ENCODE measurements at regions not wholly inside any gene's neighbourhood (a gene's known extent, or its start where the extent isn't known, plus 50 kb on each side); places are given as distances from the start of the nearest gene placed in this dataset.
A peak's percentile ranks its signal among the peaks of the same experiment; 100 is the strongest.
"Not testable (repeated sequence)": the region's sequence is repeated elsewhere in the genome, so short reads cannot be mapped to it uniquely, and the experiment has no call there.

DNA sequence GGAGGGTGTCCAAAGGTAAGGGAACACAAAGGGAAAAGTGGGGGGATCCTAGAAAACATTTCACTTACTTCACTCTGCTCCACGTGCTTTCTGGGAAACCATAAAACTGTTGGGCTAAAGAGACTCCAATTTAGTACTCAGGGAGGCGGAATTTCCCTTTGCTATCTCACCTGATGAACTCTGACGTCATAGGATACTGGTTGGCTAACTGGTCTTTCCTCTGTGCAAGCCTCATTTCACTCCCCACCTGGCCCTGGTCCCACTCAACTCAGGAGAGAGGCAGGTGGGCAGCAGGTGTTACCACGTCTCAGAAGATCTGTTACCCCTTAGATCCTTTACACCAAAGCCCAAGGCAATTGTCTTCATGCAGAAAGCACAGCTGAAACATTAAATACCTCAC is 51.8 kb upstream of the PMAIP1 start:
- no peak for DNase-seq

DNA sequence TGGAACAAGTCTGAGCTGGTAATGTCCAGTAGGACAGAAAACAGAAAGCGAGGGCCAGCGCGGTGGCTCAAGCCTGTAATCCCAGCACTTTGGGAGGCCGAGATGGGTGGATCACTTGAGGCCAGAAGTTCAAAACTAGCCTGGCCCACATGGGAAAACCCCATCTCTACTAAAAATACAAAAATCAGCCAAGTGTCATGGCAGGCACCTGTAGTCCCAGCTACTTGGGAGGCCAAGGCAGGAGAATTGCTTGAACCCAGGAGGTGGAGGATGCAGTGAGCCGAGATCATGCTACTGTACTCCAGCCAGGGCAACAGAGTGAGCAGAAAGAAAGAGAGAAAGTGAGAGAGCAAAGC is 52.3 kb upstream of the PMAIP1 start:
- not testable (repeated sequence) for DNase-seq

DNA sequence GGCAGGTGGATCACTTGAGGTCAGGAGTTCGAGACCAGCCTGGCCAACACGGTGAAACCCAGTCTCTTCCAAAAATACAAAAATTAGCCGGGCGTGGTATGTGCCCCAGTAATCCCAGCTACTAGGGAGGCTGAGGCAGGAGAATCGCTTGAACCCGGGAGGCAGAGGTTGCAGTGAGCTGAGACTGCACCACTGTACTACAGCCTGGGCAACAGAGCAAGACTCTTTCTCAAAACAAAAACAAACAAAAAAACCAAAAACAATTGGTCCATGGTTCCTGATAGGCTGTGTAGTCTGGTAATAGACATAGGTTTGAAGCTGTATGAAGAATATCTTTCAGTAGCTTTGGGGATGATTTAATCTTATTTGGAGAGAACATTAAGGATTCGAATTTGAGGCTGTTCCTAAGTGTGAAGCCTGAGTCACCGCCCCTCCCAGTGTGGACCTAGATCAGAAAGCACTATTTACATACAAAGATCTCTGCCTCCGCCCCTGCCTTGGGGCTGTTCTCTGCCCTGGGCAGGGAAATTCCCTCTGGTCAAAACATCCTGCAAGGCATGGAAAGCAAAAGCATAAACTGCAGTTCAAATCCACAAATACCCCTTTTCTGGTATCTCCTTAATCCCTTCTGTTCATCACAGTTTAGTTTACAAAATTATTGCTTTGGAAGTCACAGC is 52.8 kb upstream of the PMAIP1 start:
- peak; percentile 80 for DNase-seq

GRCh38 chr18:59842947-59843346 is 56.8 kb upstream of the PMAIP1 start:
- DNase-seq, result no peak

GRCh38 chr18:59839931-59840685 is 59.7 kb upstream of the PMAIP1 start:
- no peak for DNase-seq

DNA sequence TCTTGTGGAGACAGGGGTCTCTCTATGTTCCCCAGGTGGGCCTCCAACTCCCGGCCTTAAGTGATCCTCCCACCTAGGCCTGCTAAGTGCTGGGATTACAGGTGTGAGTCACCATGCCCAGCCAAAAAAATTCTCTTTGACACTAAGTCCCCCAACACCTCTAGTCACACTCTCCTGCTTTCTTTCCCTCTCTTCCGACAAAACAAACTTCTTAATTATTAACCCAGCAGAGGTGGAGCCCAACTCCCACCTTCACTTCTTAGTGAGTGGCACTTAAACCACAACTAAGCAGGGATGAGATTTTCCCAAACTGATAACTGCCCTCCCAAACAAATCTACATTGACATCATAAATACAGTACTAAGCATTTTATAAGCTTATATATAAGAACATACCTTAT is 60.5 kb upstream of the PMAIP1 start:
- DNase-seq, result no peak

GRCh38 chr18:59837586-59837985 is 62.2 kb upstream of the PMAIP1 start:
- DNase-seq, result peak; percentile 82

- DNase-seq, result no peak
These were observed 64.0 kb upstream of the PMAIP1 start for GRCh38 chr18:59835605-59836379.

- DNase-seq, result no peak
These were observed 65.5 kb upstream of the PMAIP1 start for GRCh38 chr18:59834267-59834666.

DNA sequence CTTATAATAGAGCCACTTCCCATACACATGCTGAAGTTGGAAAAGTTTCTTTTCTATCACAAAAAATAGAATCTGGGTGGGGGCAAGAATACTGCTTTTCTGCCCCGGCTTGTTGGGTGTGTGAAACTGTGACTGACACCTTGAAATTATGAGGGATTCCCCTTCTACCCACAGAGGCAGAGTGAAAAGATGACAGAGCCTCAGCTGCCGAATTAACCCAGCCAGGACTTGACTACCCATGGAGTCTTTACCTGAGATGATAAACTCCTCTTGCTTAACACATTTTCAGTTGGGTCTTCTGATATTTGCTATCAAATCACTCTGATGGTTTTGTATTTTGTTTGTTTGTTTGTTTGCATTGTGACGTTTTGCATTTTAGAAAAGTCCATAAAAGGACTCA is 66.0 kb upstream of the PMAIP1 start:
- DNase-seq, result no peak

DNA sequence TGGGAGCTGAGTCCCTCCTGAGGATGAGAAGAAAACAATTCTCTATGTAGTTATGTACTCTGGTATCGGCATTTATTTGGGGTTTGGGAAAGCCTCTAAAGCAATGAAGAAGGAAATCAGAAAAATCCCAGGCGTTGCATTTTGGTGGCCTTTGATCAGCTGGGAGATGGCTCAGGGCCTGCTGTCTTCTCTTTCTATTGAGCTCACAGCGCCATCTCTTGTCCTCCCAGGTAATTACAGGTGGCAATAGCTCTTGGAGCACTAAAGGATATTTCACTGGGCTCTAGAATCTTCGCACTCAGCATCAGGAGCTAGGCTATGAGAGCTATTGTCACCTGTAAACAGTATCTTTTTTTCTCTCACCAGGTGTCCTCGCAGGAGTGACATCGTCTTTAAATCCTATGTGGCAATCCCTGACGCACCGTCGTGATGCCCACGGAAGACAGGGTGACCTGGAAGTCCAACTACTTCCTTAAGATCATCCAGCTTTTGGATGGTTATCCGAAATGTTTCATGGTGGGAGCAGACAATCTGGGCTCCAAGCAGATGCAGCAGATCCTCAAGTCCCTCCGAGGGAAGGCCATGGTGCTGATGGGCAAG is 76.1 kb upstream of the PMAIP1 start:
- DNase-seq, result peak; percentile 53

DNA sequence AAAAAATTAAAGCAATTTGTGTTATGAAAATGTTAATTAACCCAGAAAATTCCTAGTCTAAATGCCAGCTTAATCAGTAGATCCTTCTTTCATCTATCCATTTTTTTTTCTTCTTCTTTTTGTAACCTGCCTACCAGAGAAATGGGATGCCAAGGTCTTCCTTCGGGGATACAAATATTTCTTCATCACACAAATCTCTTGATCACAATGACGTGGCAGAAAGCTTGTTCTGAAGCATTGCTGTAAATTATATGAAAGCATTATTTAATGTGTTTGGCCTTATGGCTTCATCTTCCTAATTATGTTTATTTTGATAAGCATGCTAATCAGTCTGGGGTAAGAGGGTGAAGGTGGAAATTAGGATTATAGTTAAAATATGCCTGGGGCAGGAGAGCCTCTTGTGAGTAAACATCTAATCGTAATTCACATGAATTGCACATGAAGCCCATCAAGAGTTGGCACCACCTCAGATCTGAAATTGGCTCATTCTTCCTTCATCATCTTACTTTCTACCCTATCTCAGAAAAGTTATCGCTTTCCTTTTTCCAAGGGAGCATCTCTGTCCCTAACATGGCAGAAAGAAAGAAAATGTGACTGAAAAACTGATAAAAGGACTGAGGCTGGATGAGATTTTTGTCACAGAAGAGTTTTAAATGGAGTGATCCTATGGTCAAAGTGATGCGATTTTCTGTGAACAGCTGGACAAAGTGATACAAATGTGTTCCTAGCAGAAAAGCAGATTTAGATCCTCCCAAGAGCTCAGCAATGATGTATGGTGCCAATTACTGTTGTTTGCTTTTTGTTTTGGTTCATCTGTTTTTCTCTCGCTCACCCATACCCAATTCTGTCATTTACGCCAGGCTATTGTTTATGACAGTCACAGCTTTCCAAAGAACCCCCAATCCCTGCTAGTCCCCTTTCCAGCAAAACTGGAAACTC is 76.9 kb upstream of the PMAIP1 start:
- DNase-seq, result no peak

- DNase-seq, result no peak
These were observed 77.8 kb upstream of the PMAIP1 start for GRCh38 chr18:59821983-59822382.

DNA sequence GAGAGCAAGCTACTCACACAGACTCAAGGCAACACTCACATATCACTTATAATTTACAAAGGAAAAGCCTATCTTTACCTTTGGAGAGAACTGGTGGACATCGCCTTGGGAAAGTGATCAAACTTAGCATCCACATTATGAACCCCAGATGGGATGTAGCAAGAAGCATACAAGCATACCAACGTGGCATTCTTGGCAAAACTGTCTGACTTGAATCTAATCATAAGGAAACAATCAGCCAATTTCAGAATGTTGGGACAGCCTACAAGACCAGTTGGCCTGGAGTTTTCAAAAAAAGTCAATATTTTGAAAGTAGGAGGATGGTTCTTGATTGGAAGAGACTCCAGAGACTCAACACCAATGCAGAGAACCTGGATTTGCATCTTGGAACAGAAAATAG is 79.1 kb upstream of the PMAIP1 start:
- DNase-seq, result no peak

DNA sequence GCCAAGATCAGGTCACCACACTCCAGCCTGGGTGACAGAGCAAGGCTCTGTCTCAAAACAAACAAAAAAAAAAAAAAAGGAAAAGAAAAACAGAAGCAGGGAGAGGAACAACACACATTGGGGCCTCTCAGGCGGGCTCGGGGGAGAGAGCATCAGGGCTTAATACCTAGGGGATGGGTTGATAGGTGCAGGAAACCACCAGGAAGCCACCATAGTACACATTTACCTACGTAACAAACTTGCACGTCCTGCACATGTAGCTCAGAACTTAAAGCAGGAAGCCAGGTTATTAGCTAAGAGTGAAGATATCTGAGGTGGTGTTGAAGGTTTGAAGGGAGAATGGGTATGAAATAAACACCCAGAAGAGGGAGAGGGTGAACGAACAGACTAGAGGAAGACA is 81.0 kb upstream of the PMAIP1 start:
- DNase-seq, result no peak

- DNase-seq, result no peak
These were observed 84.9 kb upstream of the PMAIP1 start for GRCh38 chr18:59814891-59815290.

GRCh38 chr18:59813942-59814341 is 85.9 kb upstream of the PMAIP1 start:
- DNase-seq, result no peak

DNA sequence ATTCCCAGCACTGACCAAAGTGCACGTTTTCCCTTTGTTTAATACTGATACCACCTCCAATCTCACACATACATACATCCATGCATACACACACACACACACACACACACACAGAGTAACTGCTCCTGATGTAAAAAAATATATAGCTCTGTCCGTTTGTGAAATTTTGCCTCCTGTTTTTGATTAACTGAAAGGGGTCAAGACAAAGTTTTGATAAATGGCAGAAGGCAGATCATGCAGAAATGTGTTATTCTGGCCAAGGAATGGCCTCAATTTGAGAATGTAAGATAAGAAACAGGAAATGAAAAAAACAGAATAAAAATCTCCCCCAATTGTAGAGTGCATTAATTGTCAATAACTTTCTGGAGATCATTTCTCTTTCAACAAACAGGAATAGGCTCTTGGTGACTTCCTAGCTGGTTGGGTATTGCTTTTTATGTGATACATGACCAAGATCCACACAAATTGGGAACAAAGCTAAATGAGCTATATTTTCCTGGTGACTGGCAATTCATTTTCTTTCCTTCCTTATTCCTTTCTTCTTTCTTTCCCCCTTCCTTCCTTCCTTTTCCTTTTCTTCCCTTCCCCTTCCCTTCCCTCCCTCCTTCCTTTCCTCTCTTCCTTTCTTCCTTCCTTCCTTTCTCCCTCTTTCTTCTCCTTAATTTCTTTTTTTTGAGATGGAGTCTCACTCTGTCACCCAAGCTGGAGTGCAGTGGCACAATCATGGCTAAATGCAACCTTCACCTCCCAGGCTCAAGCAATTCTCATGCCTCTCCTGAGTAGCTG is 88.9 kb upstream of the PMAIP1 start:
- DNase-seq, result no peak

DNA sequence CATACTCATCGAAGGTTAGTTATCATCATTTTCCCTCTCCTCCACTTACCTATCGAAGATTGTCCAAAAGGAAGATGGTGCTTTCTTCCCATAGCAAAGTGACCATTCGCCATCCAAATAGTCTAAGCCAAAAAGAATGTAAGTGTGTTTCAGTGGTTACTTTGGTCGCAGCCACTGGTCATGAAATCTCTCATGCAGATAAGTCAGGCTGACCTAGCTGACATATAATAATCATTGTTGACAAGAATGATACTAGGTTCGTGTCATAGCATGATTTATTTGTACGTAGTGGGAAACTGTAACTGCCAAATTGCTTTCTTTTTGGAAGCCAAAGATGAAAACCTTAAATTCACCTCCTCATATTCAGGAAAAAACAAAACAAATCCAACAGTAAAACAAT is 89.6 kb upstream of the PMAIP1 start:
- no peak for DNase-seq

DNA sequence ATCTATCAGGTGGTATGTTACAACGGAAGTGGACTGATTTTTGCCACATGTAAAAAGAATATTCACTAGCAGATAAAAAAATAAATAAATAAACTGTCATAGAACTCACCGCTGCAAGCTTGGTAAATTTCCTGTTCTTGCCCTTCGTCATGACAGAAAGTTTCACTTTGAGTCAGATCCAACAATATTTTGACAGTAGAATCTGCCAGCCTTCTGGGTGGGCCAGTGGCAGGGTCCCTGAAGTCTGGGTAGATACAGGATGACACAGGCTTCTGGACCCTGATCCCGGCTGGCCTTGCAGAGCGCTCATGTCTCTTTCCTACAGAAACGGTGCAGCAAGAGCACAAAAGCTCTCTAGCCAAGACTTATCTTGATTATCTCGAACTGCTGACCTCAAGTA is 97.8 kb upstream of the PMAIP1 start:
- no peak for DNase-seq

GRCh38 chr18:59801576-59801975 is 98.2 kb upstream of the PMAIP1 start:
- DNase-seq, result no peak

- DNase-seq, result no peak
These were observed 98.9 kb upstream of the PMAIP1 start for GRCh38 chr18:59800897-59801296.
